ENCODE measurements at regions not wholly inside any gene's neighbourhood (a gene's known extent, or its start where the extent isn't known, plus 50 kb on each side); places are given as distances from the start of the nearest gene placed in this dataset.

DNA sequence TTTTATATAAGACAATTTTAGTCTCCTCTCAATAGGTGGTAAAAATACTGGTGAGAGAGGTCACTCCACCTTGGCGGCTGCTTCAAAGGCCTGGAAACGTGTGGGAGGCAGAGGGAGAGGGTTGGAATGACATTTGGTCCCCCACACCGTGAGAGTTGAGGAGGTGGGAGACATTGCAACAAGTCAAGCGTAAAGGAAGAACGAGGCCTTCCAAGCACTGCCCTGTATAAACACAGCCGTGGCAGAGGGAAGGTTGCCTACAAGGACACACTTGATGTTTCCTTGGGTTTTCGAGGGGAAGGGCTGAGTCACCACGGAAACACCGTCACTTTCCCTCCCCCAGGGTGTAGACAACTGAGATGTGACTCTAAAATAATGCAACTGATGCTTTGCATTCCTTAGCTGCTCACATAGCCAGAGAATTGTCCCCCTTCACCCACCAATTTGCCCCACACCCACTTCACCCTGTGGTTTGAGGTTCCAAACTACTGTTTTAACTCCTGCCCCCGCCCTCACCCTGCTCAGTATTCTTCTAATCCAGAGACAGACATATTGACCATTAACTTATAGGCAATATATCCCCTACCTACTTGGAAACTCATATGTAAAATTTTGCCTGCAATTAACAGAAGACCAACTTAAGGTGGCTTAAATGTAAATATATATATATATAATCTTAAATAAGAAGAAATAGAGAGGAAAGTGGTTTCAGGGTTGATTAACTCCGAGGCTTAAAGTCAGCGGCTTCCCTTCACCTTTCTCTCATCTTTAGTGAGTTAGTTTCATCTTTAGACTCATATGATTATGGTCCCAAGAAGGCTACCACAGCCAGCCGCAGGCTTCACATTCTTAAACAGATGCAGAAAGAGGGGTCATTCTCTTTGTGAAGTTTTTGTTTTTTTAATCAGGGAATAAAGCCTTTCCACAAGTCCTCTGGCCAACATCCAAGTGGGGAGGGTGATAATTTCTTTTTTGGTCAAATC, 54.1 kb upstream of the BDNF start:
- no peaks in the 10 kb centered on the region for H3F3A ChIP-seq (ENCODE audit: insufficient read depth)
- DNase-seq: peak; percentile 54
- no peak overlapping the region for H3K4me3 ChIP-seq
- no peaks in the 10 kb centered on the region for H3K36me3 ChIP-seq (ENCODE audit: low read depth)
- no peaks in the 10 kb centered on the region for H4K20me1 ChIP-seq (ENCODE audit: insufficient read depth)
- H2AFZ ChIP-seq: no peak overlapping the region
- H3K27ac ChIP-seq: no peak overlapping the region
- H3K9me2 ChIP-seq (ENCODE audit: insufficient read depth): no peaks in the 10 kb centered on the region
- no peaks in the 10 kb centered on the region for H3K9me3 ChIP-seq (ENCODE audit: low read depth)
- H3K9ac ChIP-seq: no peak overlapping the region
- TF ChIP-seq EZH2 (IDR thresholded peaks at IDR 0.05; ENCODE audit: insufficient read depth, poor library complexity, severe bottlenecking) (no peak), EZH2phosphoT487 (IDR thresholded peaks at IDR 0.05; ENCODE audit: insufficient read depth, low read depth) (no peak)
- no peaks in the 10 kb centered on the region for H3K79me2 ChIP-seq (ENCODE audit: insufficient read depth)
- no peak overlapping the region for H3K4me2 ChIP-seq (ENCODE audit: unreplicated experiment)
- WGBS, 2 experiments (ENCODE audit: low coverage in 1 of 2, low lambda C conversion rate in 2 of 2, missing lambda C conversion rate in 2 of 2): 40 to 41% methylated on average over 13 of the region's 13 CpGs
- in situ Hi-C loops (cut with MboI): no loop called here
- H3K4me1 ChIP-seq (ENCODE audit: insufficient read depth): peaks cover 13% of the 10 kb centered on the region
- H3K27me3 ChIP-seq (replicated peaks; ENCODE audit: insufficient read depth): peaks cover 25% of the 10 kb centered on the region

All from GM23248 (cell line).